Mesodermal cell (in vitro differentiated cells): ENCODE measurements at regions not wholly inside any gene's neighbourhood (a gene's known extent, or its start where the extent isn't known, plus 50 kb on each side); places are given as distances from the start of the nearest gene placed in this dataset.

Experiments used
- H3K27ac ChIP-seq: 2 replicates; pipeline ENCODE4 v1.7.0; 2013; ENCODE audit warnings: mild to moderate bottlenecking, low read depth, low read length, moderate library complexity; ENCODE audit not compliant: severe bottlenecking
- H3K36me3 ChIP-seq: 2 replicates; pipeline ENCODE4 v1.7.1; 2013; ENCODE audit warnings: mild to moderate bottlenecking, low read length, moderate library complexity; ENCODE audit not compliant: control insufficient read depth, insufficient read depth
- H3K4me1 ChIP-seq: one replicate; pipeline ENCODE4 v1.7.1; 2013; ENCODE audit warnings: mild to moderate bottlenecking, low read length; ENCODE audit not compliant: insufficient read depth, control insufficient read depth, poor library complexity, severe bottlenecking
- H3K4me3 ChIP-seq: 2 replicates; pipeline ENCODE4 v1.7.0; 2013; ENCODE audit warnings: low read length, control low read depth, mild to moderate bottlenecking; ENCODE audit not compliant: insufficient read depth, poor library complexity, severe bottlenecking; ENCODE audit errors: extremely low read depth
- H3K9me3 ChIP-seq: 2 replicates; pipeline ENCODE4 v1.7.1; 2013; ENCODE audit warnings: mild to moderate bottlenecking, low read length, moderate library complexity; ENCODE audit not compliant: control insufficient read depth
- WGBS, 2 experiments: methylation state at CpG; one replicate each; pipeline ENCODE4 v1.1.5; 2013; ENCODE audit warnings: missing lambda C conversion rate in 2 of 2; ENCODE audit not compliant: insufficient coverage in 2 of 2; 5-methylcytosine and 5-hydroxymethylcytosine counted together

DNA sequence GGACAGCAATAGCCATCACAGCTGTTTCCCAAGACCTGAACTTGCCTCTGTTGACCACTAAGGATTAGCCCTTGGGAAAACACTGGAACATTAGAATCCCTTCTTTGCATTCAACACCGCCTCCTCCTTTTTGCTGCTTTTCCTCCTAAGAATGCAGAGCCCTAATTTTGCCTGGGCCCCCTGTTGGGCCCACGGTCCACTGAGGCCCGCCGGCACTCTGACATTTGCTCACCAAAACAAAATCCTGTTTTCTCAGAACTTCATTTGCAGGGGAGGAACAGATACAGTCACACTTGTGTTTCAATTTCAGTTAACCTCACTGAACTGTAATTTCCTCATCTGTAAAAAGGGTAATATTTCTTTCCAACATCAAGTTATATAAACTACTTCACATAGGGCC, 116.0 kb upstream of the JARID2 start:
- Histone ChIP-seq H3K9me3 (no peaks in the 10 kb centered on the region), H3K4me3 (no peak overlapping the region), H3K36me3 (no peaks in the 10 kb centered on the region), H3K27ac (no peak overlapping the region), H3K4me1 (peaks cover 15% of the 10 kb centered on the region)
- 52 to 86% methylated on average over 1 to 4 of the region's 4 CpGs for WGBS, 2 experiments

DNA sequence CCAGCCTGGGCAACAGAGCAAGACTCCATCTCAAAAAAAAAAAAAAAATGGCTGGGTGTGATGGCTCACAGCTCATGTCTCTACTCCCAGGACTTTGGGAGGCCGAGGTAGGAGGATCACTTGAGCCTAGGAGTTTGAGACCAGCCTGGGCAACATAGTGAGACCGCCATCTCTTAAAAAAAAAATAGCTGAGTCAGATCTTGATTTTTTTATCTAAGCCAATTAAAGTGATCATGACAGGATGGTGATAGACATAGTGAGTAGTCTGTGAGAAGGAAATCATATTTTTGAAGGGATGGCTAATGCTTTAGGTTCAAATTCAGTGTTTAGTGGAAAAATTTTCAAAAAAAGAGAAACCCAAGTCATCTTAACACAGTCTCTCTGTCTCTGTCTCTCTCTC, 114.6 kb upstream of the JARID2 start:
- H3K4me1 ChIP-seq: peaks cover 15% of the 10 kb centered on the region
- no peak overlapping the region for H3K4me3 ChIP-seq
- no peaks in the 10 kb centered on the region for H3K9me3 ChIP-seq
- 80% methylated on average over 1 to 2 of the region's 2 CpGs for WGBS, 2 experiments
- no peak overlapping the region for H3K27ac ChIP-seq
- H3K36me3 ChIP-seq: no peaks in the 10 kb centered on the region

DNA sequence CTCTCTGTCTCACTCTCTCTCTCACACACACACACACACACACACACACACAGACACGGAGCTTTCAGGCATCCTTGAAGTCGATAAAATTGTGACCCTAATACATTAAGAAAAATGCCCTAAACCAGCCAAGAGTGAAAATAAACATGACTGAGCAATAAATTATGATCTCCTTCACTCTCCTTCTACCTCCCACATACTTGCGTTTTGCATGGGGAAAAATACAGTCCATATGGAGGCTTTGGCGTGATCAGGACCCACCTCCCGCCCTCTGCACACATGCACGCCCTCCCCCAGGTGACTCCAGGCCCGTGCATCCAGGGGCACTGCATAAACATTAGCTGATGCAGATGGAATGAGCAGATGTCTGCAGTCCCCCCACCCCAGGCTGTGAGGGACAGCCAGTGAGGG, 114.2 kb upstream of the JARID2 start:
- Histone ChIP-seq H3K4me3 (no peak overlapping the region), H3K4me1 (peaks cover 15% of the 10 kb centered on the region), H3K36me3 (no peaks in the 10 kb centered on the region), H3K27ac (no peak overlapping the region), H3K9me3 (no peaks in the 10 kb centered on the region)
- 81 to 90% methylated on average over 3 to 4 of the region's 7 CpGs for WGBS, 2 experiments

GRCh38 chr6:15132167-15132566, 113.7 kb upstream of the JARID2 start:
- Histone ChIP-seq H3K27ac (no peak overlapping the region), H3K4me3 (no peak overlapping the region), H3K9me3 (no peaks in the 10 kb centered on the region), H3K36me3 (no peaks in the 10 kb centered on the region), H3K4me1 (peaks cover 15% of the 10 kb centered on the region)
- WGBS, 2 experiments: 92% methylated on average over 2 of the region's 4 CpGs; no CpG with 5 or more reads in 1 of the 2 experiments

DNA sequence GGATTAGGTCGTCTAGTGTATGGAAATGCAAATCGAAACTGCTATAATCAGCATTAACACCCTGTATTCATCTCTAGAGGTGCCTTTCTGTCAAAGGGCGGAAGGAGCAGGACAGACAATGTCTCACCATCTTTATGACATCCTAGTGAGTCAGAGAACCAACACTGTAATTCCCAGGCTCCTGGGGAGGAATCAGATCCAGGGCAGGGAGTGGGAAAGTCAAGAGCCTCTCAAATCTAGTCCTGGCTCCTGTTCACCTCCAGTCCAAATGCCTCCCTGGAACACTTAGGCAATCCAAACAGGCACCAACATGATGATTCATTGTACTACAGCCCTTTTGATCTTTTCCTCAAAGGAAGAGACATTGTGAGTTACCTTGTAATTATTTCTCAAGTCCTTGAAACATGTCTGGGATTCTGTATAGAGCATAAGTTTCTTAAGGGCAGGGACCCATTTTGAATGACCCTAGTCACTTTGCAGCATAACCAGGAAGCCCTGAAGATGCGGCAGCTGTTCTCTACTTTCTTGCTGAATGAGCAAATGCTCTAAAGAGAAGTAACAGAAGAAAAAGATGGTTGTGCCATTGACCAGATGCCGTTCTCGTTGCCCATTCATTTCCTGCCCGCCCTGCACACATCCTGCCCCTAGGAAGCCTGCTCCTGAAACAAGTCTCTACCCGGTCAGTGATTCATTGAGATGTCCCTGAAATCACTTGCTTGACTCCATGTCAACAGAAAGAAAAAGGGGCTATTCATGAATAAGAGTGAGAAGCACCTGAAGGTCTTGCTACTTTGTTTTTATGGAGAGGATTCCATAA, 112.8 kb upstream of the JARID2 start:
- Histone ChIP-seq H3K36me3 (no peaks in the 10 kb centered on the region), H3K4me1 (peaks cover 15% of the 10 kb centered on the region), H3K27ac (peak overlapping the region; percentile 58), H3K4me3 (no peak overlapping the region), H3K9me3 (no peaks in the 10 kb centered on the region)
- WGBS, 2 experiments: 90 to 97% methylated on average over 5 to 6 of the region's 8 CpGs

DNA sequence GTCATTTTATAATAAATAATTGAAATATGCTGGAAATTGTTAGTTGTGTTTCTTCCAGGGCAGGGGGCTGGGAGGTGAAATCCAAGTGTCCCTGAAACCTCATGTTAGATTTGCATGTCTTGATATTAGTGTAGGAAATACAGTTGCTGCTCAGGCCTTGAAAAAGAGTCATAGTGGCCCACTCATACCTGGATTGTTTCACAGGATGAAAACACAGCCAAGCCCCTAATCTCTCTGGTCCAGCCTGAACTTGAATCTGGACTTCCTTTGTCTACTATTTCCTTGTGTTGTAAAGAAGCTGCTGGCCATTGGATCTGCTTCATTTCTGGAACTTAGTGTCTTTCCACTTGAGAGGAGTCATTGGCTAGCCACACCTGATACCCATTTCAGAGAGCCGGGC, 108.8 kb upstream of the JARID2 start:
- no peaks in the 10 kb centered on the region for H3K36me3 ChIP-seq
- H3K9me3 ChIP-seq: no peaks in the 10 kb centered on the region
- H3K4me3 ChIP-seq: no peak overlapping the region
- H3K27ac ChIP-seq: no peak overlapping the region
- peaks cover 11% of the 10 kb centered on the region for H3K4me1 ChIP-seq
- 100% methylated on average over 1 of the region's 1 CpG; no CpG with 5 or more reads in 1 of the 2 experiments for whole genome bisulfite sequencing, 2 experiments

DNA sequence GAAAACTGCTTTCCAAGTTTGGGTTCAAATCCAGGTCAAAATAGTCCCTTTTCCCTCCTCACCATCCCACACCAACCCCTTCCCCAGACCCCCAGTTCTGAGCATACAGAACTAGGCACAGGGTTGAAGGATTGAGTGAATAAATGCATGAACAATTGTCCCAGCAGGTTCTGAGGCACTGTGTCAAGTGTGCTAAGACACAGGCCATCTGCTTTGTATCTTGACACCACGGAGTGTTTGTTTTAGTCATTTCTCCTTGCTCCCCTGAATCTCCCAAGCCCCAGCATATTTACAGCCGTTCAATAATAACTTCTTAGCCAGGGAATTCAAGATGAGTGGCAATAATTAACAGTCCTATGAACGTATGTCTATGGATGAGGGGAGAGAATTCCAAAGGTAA, 102.8 kb upstream of the JARID2 start:
- H3K36me3 ChIP-seq: no peaks in the 10 kb centered on the region
- no peaks in the 10 kb centered on the region for H3K9me3 ChIP-seq
- no peaks in the 10 kb centered on the region for H3K4me1 ChIP-seq
- H3K4me3 ChIP-seq: no peak overlapping the region
- no peak overlapping the region for H3K27ac ChIP-seq
- 76 to 100% methylated on average over 1 to 2 of the region's 3 CpGs for WGBS, 2 experiments

- no peaks in the 10 kb centered on the region for H3K9me3 ChIP-seq
Measured at GRCh38 chr6:15143540-15143939, 102.3 kb upstream of the JARID2 start.

GRCh38 chr6:15145821-15146220, 100.0 kb upstream of the JARID2 start:
- H3K9me3 ChIP-seq: no peaks in the 10 kb centered on the region
- H3K4me3 ChIP-seq: no peak overlapping the region
- H3K36me3 ChIP-seq: no peaks in the 10 kb centered on the region
- H3K4me1 ChIP-seq: no peaks in the 10 kb centered on the region
- H3K27ac ChIP-seq: no peak overlapping the region

More at GRCh38 chr6:15143540-15143939, 102.3 kb upstream of the JARID2 start:
- Histone ChIP-seq H3K4me3 (no peak overlapping the region), H3K36me3 (no peaks in the 10 kb centered on the region), H3K27ac (no peak overlapping the region), H3K4me1 (no peaks in the 10 kb centered on the region)
- 96 to 100% methylated on average over 2 to 3 of the region's 3 CpGs for WGBS, 2 experiments

GRCh38 chr6:15147827-15148226, 98.0 kb upstream of the JARID2 start:
- Histone ChIP-seq H3K36me3 (no peaks in the 10 kb centered on the region), H3K27ac (no peak overlapping the region), H3K4me1 (no peaks in the 10 kb centered on the region), H3K4me3 (no peak overlapping the region), H3K9me3 (no peaks in the 10 kb centered on the region)
- 91 to 93% methylated on average over 3 to 4 of the region's 5 CpGs for WGBS, 2 experiments

- Histone ChIP-seq H3K4me3 (no peak overlapping the region), H3K9me3 (no peaks in the 10 kb centered on the region), H3K4me1 (no peaks in the 10 kb centered on the region), H3K27ac (no peak overlapping the region), H3K36me3 (no peaks in the 10 kb centered on the region)
- 71 to 77% methylated on average over 4 to 7 of the region's 8 CpGs for WGBS, 2 experiments
Measured at GRCh38 chr6:15148356-15148946, 97.4 kb upstream of the JARID2 start.
